Calu3 (cell line): ENCODE measurements at regions not wholly inside any gene's neighbourhood (a gene's known extent, or its start where the extent isn't known, plus 50 kb on each side); places are given as distances from the start of the nearest gene placed in this dataset.

Experiments used
- BruUV-seq: library from RNA; stranded (reverse); fragments of 400-500 nt; replicated peaks from 2 replicates; lab custom pipeline; 2021; lab: Mats Ljungman, UMichigan
- CTCF ChIA-PET: fragments of 300-600 bp; sonication (Branson Sonifier 250); formaldehyde crosslinking; loops from one replicate; lab custom pipeline; 2022; ENCODE audit warnings: antibody characterized with exemption; lab: Charles Lee
- DNase-seq: peaks from one replicate; pipeline ENCODE4 v3.0.0; 2022
- H3K27ac Mint-ChIP-seq: one replicate; pipeline ENCODE4 v1.8.0; 2022; ENCODE audit warnings: mixed read lengths; ENCODE audit not compliant: unreplicated experiment
- H3K27me3 Mint-ChIP-seq: one replicate; pipeline ENCODE4 v1.8.0; 2022; ENCODE audit warnings: mixed read lengths; ENCODE audit not compliant: unreplicated experiment
- H3K36me3 Mint-ChIP-seq: one replicate; pipeline ENCODE4 v1.8.0; 2022; ENCODE audit warnings: mild to moderate bottlenecking, moderate library complexity, mixed read lengths; ENCODE audit not compliant: insufficient read depth, unreplicated experiment
- H3K4me1 Mint-ChIP-seq: one replicate; pipeline ENCODE4 v1.8.0; 2022; ENCODE audit warnings: mild to moderate bottlenecking, low read depth, mixed read lengths; ENCODE audit not compliant: unreplicated experiment
- H3K4me3 Mint-ChIP-seq: one replicate; pipeline ENCODE4 v1.8.0; 2022; ENCODE audit warnings: mild to moderate bottlenecking, low read depth, moderate library complexity, mixed read lengths; ENCODE audit not compliant: unreplicated experiment
- H3K9me3 Mint-ChIP-seq: one replicate; pipeline ENCODE4 v1.8.0; 2022; ENCODE audit warnings: low read depth, mixed read lengths; ENCODE audit not compliant: unreplicated experiment
- CTCF ChIP-seq: fragments of 200-600 bp; IDR thresholded peaks from one replicate; pipeline ENCODE4 v1.8.0; 2022; ENCODE audit warnings: antibody characterized with exemption; ENCODE audit not compliant: unreplicated experiment
- intact Hi-C: fragments of 100-400 bp; cut with micrococcal nuclease; formaldehyde crosslinking; loops from one replicate; pipeline ENCODE4 v1.10.0; 2022; ENCODE audit not compliant: unreplicated experiment

DNA sequence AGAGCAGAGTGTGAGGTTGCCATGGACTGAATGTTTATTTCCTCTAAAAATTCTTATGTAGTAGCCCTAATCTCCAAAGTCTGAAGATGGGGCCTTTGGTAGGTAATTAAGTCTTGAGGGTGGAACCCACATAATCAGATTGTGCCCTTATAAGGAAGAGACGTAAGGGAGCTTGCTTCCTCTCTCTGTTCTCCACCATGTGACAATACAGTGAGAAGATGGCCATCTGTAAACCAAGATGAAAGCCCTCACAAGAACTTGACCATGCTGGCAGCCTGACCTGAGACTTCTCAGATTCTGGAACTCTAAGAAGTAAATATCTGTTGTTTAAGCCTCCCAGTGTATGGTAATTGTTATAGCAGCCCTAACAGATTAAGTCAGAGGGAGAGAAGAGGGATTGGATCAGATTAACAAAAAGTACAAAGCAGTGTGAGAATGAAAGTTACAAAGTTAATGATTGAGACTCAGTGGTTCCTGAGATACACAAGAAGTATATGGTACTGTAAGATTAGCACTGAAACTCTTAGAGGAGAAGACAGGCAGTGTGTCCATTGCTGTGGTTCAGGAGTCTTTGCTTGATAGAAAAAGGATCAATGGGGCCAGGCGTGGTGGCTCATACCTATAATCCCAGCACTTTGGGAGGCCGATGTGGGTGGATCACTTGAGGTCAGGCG lies 82.5 kb upstream of the GC start:
- no peak for DNase-seq
- H3K27me3 Mint-ChIP-seq: no peaks in the 10 kb centered on the region
- intact Hi-C loops: no loop called here
- no peak overlapping the region for H3K27ac Mint-ChIP-seq
- no TSS peak for BruUV-seq
- CTCF ChIA-PET: no interaction called here
- TF ChIP-seq CTCF: no peak
- H3K4me1 Mint-ChIP-seq: no peaks in the 10 kb centered on the region
- H3K36me3 Mint-ChIP-seq: no peaks in the 10 kb centered on the region
- H3K4me3 Mint-ChIP-seq: no peak overlapping the region
- no peaks in the 10 kb centered on the region for H3K9me3 Mint-ChIP-seq

DNA sequence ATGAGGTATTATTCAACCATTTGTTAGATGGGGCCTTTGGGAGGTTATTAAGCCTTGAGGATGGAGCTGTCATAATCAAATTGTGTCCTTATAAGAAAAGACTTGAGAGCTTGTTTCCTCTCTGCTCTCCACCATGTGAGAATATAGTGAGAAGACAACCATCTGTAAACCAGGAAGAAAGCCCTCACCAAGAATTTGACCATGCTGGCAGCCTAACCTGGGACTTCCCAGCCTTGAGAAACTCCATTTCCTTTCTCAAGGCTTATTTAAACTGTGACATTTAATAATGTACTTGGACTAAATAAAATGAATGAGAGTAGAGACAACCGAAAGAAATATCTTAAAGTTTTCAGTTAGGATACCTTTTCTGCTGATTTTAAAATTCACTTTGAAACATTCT lies 83.7 kb upstream of the GC start:
- no TSS peak for BruUV-seq
- intact Hi-C loops: no loop called here
- CTCF ChIA-PET: no interaction called here
- Mint-ChIP-seq H3K9me3 (no peaks in the 10 kb centered on the region), H3K27me3 (no peaks in the 10 kb centered on the region), H3K36me3 (no peaks in the 10 kb centered on the region), H3K27ac (no peak overlapping the region), H3K4me3 (no peak overlapping the region), H3K4me1 (no peaks in the 10 kb centered on the region)
- TF ChIP-seq CTCF: no peak
- no peak for DNase-seq

DNA sequence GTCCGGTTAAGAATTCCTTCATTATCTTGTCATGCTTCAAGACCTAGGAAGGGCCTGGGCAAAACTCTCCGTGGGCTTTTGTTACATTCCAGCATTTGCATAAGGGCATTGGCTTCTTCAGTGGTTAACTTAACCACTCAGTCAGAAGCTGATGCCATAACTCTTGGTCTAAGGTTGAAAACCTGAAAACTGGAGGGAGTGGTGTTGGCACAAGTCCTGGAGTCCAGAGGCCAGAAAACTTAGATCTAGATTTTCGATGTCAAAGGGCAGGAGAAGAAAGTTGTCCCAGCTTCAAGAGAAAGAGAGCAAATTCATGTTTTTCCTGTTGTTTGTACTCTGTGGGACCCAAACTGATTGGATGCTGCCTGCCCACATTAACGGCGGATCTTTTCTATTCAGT lies 86.6 kb upstream of the GC start:
- DNase-seq: no peak
- intact Hi-C loops: no loop called here
- CTCF ChIA-PET: no interaction called here
- Mint-ChIP-seq H3K27me3 (no peaks in the 10 kb centered on the region), H3K36me3 (no peaks in the 10 kb centered on the region), H3K4me3 (no peak overlapping the region), H3K27ac (no peak overlapping the region), H3K4me1 (no peaks in the 10 kb centered on the region), H3K9me3 (no peaks in the 10 kb centered on the region)
- no peak for TF ChIP-seq CTCF
- BruUV-seq: no TSS peak

DNA sequence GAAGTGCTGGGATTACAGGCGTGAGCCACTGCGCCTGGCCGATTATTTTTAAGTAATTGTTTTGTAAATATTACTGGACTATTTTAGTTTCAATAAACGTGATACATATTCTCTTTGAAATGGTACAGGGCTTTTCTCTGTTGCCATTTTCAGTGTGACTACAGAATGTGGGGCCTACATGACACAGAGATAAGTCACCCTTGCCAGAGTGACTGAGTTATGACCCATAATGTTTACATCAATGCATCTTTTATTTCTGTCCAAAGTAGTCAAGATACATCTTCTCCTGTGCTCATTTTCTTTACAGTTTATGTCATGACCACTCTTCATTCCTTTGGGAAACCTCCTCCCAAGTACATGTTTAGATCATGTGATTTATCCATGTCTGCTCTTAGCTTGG lies 88.3 kb upstream of the GC start:
- Mint-ChIP-seq H3K4me1 (no peaks in the 10 kb centered on the region), H3K36me3 (no peaks in the 10 kb centered on the region), H3K27ac (no peak overlapping the region), H3K9me3 (no peaks in the 10 kb centered on the region), H3K4me3 (no peak overlapping the region), H3K27me3 (no peaks in the 10 kb centered on the region)
- intact Hi-C loops: no loop called here
- CTCF ChIA-PET: no interaction called here
- TF ChIP-seq CTCF: no peak
- BruUV-seq: no TSS peak
- DNase-seq: no peak
